ENCODE measurements at regions not wholly inside any gene's neighbourhood (a gene's known extent, or its start where the extent isn't known, plus 50 kb on each side); places are given as distances from the start of the nearest gene placed in this dataset.

GRCh38 chr6:80679992-80680391 is 573.5 kb downstream of the BCKDHB start:
- DNase-seq, result no peak

GRCh38 chr6:80676386-80676785 is 569.9 kb downstream of the BCKDHB start:
- no peak for DNase-seq

- no peak for DNase-seq
Observed at GRCh38 chr6:80674669-80675068, 568.2 kb downstream of the BCKDHB start.

- no peak for DNase-seq
Observed at GRCh38 chr6:80673367-80673766, 566.9 kb downstream of the BCKDHB start.

GRCh38 chr6:80667006-80667405 is 560.5 kb downstream of the BCKDHB start:
- DNase-seq, result peak in 1 of 2 experiments; percentile 11

- DNase-seq, result no peak
Observed at GRCh38 chr6:80658926-80659325, 552.5 kb downstream of the BCKDHB start.

- no peak for DNase-seq
Observed at GRCh38 chr6:80647156-80647555, 540.7 kb downstream of the BCKDHB start.

GRCh38 chr6:80643881-80644280 is 537.4 kb downstream of the BCKDHB start:
- no peak for DNase-seq

- DNase-seq, result peak in 1 of 2 experiments; percentile 57
Observed at GRCh38 chr6:80642452-80642851, 536.0 kb downstream of the BCKDHB start.

GRCh38 chr6:80641591-80641990 is 535.1 kb downstream of the BCKDHB start:
- no peak for DNase-seq

GRCh38 chr6:80640176-80640575 is 533.7 kb downstream of the BCKDHB start:
- DNase-seq, result no peak

GRCh38 chr6:80639181-80639629 is 532.7 kb downstream of the BCKDHB start:
- DNase-seq, result no peak

GRCh38 chr6:80638213-80639055 is 532.0 kb downstream of the BCKDHB start:
- peak in 1 of 2 experiments; percentile 4 for DNase-seq

GRCh38 chr6:80637312-80637711 is 530.8 kb downstream of the BCKDHB start:
- no peak for DNase-seq

- DNase-seq, result no peak
Observed at GRCh38 chr6:80636689-80637088, 530.2 kb downstream of the BCKDHB start.

- no peak for DNase-seq
Observed at GRCh38 chr6:80633412-80633811, 526.9 kb downstream of the BCKDHB start.

GRCh38 chr6:80625405-80625804 is 518.9 kb downstream of the BCKDHB start:
- DNase-seq, result no peak

GRCh38 chr6:80623066-80623815 is 516.8 kb downstream of the BCKDHB start:
- DNase-seq, result no peak

GRCh38 chr6:80622641-80623040 is 516.2 kb downstream of the BCKDHB start:
- peak in 1 of 2 experiments; percentile 57 for DNase-seq

GRCh38 chr6:80618953-80619352 is 512.5 kb downstream of the BCKDHB start:
- no peak for DNase-seq

- no peak for DNase-seq
Observed at GRCh38 chr6:80610846-80611245, 504.4 kb downstream of the BCKDHB start.

GRCh38 chr6:80608881-80609280 is 502.4 kb downstream of the BCKDHB start:
- DNase-seq, result no peak

- peak in 1 of 2 experiments; percentile 55 for DNase-seq
Observed at GRCh38 chr6:80607811-80608391, 501.4 kb downstream of the BCKDHB start.
